ENCODE measurements at regions not wholly inside any gene's neighbourhood (a gene's known extent, or its start where the extent isn't known, plus 50 kb on each side); places are given as distances from the start of the nearest gene placed in this dataset.

GRCh38 chr1:63024132-63024531 is 240.2 kb downstream of the ATG4C start:
- H3K36me3 ChIP-seq (replicated peaks; ENCODE audit: insufficient read depth, low read length): no peaks in the 10 kb centered on the region
- no peaks in the 10 kb centered on the region for H3K9me3 ChIP-seq (replicated peaks; ENCODE audit: insufficient read depth, low read length)
- H3K27me3 ChIP-seq (replicated peaks; ENCODE audit: insufficient read depth, low read length): no peaks in the 10 kb centered on the region
- H4K20me1 ChIP-seq (ENCODE audit: insufficient read depth, low read length): no peaks in the 10 kb centered on the region
- no peaks in the 10 kb centered on the region for H3K4me1 ChIP-seq (ENCODE audit: low read length)
- DNase-seq: no peak
- no peak overlapping the region for H2AFZ ChIP-seq (ENCODE audit: low read length)
- no peak for TF ChIP-seq EZH2phosphoT487 (IDR thresholded peaks at IDR 0.05; ENCODE audit: low read length)
- TF ChIP-seq, protein P1, sequence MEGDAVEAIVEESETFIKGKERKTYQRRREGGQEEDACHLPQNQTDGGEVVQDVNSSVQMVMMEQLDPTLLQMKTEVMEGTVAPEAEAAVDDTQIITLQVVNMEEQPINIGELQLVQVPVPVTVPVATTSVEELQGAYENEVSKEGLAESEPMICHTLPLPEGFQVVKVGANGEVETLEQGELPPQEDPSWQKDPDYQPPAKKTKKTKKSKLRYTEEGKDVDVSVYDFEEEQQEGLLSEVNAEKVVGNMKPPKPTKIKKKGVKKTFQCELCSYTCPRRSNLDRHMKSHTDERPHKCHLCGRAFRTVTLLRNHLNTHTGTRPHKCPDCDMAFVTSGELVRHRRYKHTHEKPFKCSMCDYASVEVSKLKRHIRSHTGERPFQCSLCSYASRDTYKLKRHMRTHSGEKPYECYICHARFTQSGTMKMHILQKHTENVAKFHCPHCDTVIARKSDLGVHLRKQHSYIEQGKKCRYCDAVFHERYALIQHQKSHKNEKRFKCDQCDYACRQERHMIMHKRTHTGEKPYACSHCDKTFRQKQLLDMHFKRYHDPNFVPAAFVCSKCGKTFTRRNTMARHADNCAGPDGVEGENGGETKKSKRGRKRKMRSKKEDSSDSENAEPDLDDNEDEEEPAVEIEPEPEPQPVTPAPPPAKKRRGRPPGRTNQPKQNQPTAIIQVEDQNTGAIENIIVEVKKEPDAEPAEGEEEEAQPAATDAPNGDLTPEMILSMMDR (IDR thresholded peaks at IDR 0.05; ENCODE audit: low read length): no peak
- no peak for TF ChIP-seq EZH2 (optimal IDR thresholded peaks at IDR 0.05; ENCODE audit: low read depth, low read length)
- H3K4me2 ChIP-seq (ENCODE audit: low read depth, low read length): no peak overlapping the region
- no peak overlapping the region for H3K4me3 ChIP-seq (ENCODE audit: low read length)
- no peaks in the 10 kb centered on the region for H3K9me2 ChIP-seq (replicated peaks; ENCODE audit: insufficient read depth, low read length)
- no peak overlapping the region for H3K27ac ChIP-seq (ENCODE audit: low read length)
- H3K9ac ChIP-seq (ENCODE audit: low read length): no peak overlapping the region
- H3F3A ChIP-seq (ENCODE audit: insufficient read depth, low read length): no peaks in the 10 kb centered on the region
- no peaks in the 10 kb centered on the region for H3K79me2 ChIP-seq (ENCODE audit: low read length)

- Histone ChIP-seq H3K4me1 (ENCODE audit: low read length) (no peaks in the 10 kb centered on the region), H2AFZ (ENCODE audit: low read length) (no peak overlapping the region), H3K4me3 (ENCODE audit: low read length) (no peak overlapping the region), H3K27ac (ENCODE audit: low read length) (no peak overlapping the region), H3K79me2 (ENCODE audit: low read length) (no peaks in the 10 kb centered on the region), H3K9me2 (replicated peaks; ENCODE audit: insufficient read depth, low read length) (no peaks in the 10 kb centered on the region), H3K36me3 (replicated peaks; ENCODE audit: insufficient read depth, low read length) (no peaks in the 10 kb centered on the region), H3K9ac (ENCODE audit: low read length) (no peak overlapping the region), H3K9me3 (replicated peaks; ENCODE audit: insufficient read depth, low read length) (no peaks in the 10 kb centered on the region), H3K27me3 (replicated peaks; ENCODE audit: insufficient read depth, low read length) (no peaks in the 10 kb centered on the region), H3K4me2 (ENCODE audit: low read depth, low read length) (no peak overlapping the region), H4K20me1 (ENCODE audit: insufficient read depth, low read length) (no peaks in the 10 kb centered on the region), H3F3A (ENCODE audit: insufficient read depth, low read length) (no peaks in the 10 kb centered on the region)
- DNase-seq: no peak
- no peak for TF ChIP-seq EZH2phosphoT487 (IDR thresholded peaks at IDR 0.05; ENCODE audit: low read length)
- TF ChIP-seq, protein P1 (IDR thresholded peaks at IDR 0.05; ENCODE audit: low read length): no peak
- no peak for TF ChIP-seq EZH2 (optimal IDR thresholded peaks at IDR 0.05; ENCODE audit: low read depth, low read length)
These were observed 243.2 kb downstream of the ATG4C start for GRCh38 chr1:63027176-63027575.

DNA sequence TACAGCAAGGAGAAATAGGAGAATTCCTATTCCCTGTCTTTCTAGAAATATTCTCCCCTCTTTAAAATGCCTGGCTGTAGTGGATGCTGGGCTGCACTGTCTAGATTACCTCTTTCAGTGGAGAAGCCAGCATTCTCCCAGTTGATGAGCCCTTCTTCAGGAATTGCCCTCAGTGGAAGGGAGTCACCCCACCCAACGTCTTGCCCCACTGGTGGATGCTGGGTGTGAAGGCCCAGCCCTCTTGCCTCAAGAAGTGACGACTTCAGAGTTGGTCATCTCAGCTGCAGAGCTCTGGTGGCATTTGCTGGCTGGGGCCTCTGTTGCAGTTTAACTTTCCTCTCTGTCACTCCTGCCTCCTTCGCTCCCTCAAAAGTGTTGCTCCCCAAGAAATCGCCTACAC is 248.2 kb downstream of the ATG4C start:
- TF ChIP-seq, protein P1 (IDR thresholded peaks at IDR 0.05; ENCODE audit: low read length): no peak
- no peak for TF ChIP-seq EZH2phosphoT487 (IDR thresholded peaks at IDR 0.05; ENCODE audit: low read length)
- DNase-seq: no peak

More for the DNA sequence above, 248.2 kb downstream of the ATG4C start:
- no peaks in the 10 kb centered on the region for H3K9me3 ChIP-seq (replicated peaks; ENCODE audit: insufficient read depth, low read length)
- no peaks in the 10 kb centered on the region for H3K4me1 ChIP-seq (ENCODE audit: low read length)
- no peaks in the 10 kb centered on the region for H4K20me1 ChIP-seq (ENCODE audit: insufficient read depth, low read length)
- H3K36me3 ChIP-seq (replicated peaks; ENCODE audit: insufficient read depth, low read length): no peaks in the 10 kb centered on the region
- H3K4me3 ChIP-seq (ENCODE audit: low read length): no peak overlapping the region
- no peak overlapping the region for H2AFZ ChIP-seq (ENCODE audit: low read length)
- no peak overlapping the region for H3K27ac ChIP-seq (ENCODE audit: low read length)
- H3K9me2 ChIP-seq (replicated peaks; ENCODE audit: insufficient read depth, low read length): no peaks in the 10 kb centered on the region
- no peaks in the 10 kb centered on the region for H3K27me3 ChIP-seq (replicated peaks; ENCODE audit: insufficient read depth, low read length)
- no peak overlapping the region for H3K9ac ChIP-seq (ENCODE audit: low read length)
- H3F3A ChIP-seq (ENCODE audit: insufficient read depth, low read length): no peaks in the 10 kb centered on the region
- no peak overlapping the region for H3K4me2 ChIP-seq (ENCODE audit: low read depth, low read length)
- no peaks in the 10 kb centered on the region for H3K79me2 ChIP-seq (ENCODE audit: low read length)
